ENCODE measurements at regions not wholly inside any gene's neighbourhood (a gene's known extent, or its start where the extent isn't known, plus 50 kb on each side); places are given as distances from the start of the nearest gene placed in this dataset.

DNA sequence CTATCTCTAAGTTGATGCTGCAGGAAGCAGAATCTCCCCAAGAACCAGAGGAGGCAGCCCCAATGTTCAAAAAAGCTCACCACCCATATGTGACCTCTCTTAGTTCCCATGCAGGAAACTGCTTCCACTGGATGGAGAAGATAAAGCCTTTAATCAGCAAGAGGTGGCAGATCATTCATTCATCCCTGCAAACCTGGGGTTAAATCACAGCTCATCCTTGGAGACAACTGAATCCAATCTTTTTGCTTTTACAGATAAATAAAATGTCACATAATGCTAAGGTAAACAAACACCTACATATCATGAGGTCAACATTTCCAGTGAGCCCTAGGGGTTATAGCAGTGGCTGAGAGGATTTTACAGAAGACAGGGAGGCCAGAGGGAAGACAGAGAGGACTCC is 112.7 kb upstream of the CD93 start:
- ATAC-seq (no peak), DNase-seq (no peak)
- no peak overlapping the region for H3K4me3 ChIP-seq

DNA sequence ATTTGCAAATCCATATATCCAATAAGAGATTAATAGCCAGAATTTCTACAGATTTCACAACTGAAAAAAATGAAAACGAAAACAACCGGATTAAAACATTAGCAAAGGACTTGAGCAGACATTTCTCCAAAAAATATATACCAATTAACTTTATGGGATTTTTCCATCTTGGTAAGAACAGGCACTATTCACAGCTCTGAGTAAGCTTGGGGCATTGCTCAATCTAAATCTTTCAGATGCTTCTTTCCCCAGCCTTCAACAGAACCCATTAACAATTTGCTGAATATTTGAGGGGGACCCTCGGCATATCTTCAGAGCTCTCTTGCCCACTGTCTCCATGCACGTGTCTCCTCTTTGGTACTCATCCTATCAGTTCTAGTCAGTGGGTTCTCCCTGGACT is 111.7 kb upstream of the CD93 start:
- H3K9me3 ChIP-seq, result peaks cover 0 to 7% (median 0%) of the 10 kb centered on the region in 12 donors
- no peak overlapping the region for H3K4me3 ChIP-seq
- no peaks in the 10 kb centered on the region for H3K27me3 ChIP-seq
- H3K27ac ChIP-seq, result no peak overlapping the region
- TF ChIP-seq, protein P1, sequence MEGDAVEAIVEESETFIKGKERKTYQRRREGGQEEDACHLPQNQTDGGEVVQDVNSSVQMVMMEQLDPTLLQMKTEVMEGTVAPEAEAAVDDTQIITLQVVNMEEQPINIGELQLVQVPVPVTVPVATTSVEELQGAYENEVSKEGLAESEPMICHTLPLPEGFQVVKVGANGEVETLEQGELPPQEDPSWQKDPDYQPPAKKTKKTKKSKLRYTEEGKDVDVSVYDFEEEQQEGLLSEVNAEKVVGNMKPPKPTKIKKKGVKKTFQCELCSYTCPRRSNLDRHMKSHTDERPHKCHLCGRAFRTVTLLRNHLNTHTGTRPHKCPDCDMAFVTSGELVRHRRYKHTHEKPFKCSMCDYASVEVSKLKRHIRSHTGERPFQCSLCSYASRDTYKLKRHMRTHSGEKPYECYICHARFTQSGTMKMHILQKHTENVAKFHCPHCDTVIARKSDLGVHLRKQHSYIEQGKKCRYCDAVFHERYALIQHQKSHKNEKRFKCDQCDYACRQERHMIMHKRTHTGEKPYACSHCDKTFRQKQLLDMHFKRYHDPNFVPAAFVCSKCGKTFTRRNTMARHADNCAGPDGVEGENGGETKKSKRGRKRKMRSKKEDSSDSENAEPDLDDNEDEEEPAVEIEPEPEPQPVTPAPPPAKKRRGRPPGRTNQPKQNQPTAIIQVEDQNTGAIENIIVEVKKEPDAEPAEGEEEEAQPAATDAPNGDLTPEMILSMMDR (IDR thresholded peaks at IDR 0.05), result no peak
- no peak for TF ChIP-seq POLR2A (IDR thresholded peaks at IDR 0.05)
- ATAC-seq (no peak), DNase-seq (no peak)
- WGBS, 4 donors, result 85 to 91% (median 89%) methylated on average over 4 of the region's 4 CpGs
- H3K4me1 ChIP-seq, result peaks cover 0 to 26% (median 6%) of the 10 kb centered on the region in 12 donors
- H3K36me3 ChIP-seq, result no peaks in the 10 kb centered on the region
- intact Hi-C loops (cut with DNase I), result loop anchor here in 1 of 10 donors (5.0 kb wide), 1 partner anchor 146 kb away; no protein-coding TSS in a partner anchor

More for the DNA sequence above, 112.7 kb upstream of the CD93 start:
- no peak for TF ChIP-seq POLR2A (IDR thresholded peaks at IDR 0.05)
- TF ChIP-seq, protein P1 (IDR thresholded peaks at IDR 0.05), result no peak
- H3K4me1 ChIP-seq, result peaks cover under 1 to 32% (median 16%) of the 10 kb centered on the region in 12 donors
- H3K27me3 ChIP-seq, result no peaks in the 10 kb centered on the region
- intact Hi-C loops (cut with DNase I), result loop anchor here in 1 of 10 donors (5.0 kb wide), 1 partner anchor 147 kb away; no protein-coding TSS in a partner anchor
- H3K36me3 ChIP-seq, result no peaks in the 10 kb centered on the region
- peaks cover 0 to 7% (median 0%) of the 10 kb centered on the region in 12 donors for H3K9me3 ChIP-seq
- no peak overlapping the region for H3K27ac ChIP-seq

DNA sequence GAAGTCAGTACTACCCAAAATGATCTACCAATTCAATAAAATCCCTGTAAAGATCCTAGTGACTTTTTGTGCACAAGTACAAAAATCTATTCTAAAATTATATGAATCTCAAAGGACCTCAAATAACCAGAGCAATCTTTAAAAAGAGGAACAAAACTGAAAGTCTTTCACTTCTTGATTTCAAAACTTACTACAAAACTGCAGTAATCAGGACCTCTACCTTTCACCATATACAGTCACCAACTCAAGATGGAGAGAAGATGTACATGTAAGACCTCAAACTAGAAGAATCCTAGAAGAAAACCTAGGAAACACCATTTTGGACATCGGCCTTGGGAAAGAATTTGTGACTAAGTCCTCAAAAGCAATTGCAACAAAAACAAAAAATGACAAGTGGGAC is 109.5 kb upstream of the CD93 start:
- no peak for ATAC-seq
- H3K36me3 ChIP-seq, result no peaks in the 10 kb centered on the region
- no peaks in the 10 kb centered on the region for H3K27me3 ChIP-seq
- H3K4me1 ChIP-seq, result peaks cover 0 to 20% (median 0%) of the 10 kb centered on the region in 12 donors
- WGBS, 4 donors, result 95 to 100% (median 97%) methylated on average over 1 of the region's 1 CpG
- intact Hi-C loops (cut with DNase I), result loop anchor here in 1 of 10 donors (5.0 kb wide), 1 partner anchor 143 kb away; no protein-coding TSS in a partner anchor
- no peak for TF ChIP-seq POLR2A (IDR thresholded peaks at IDR 0.05)
- TF ChIP-seq, protein P1 (IDR thresholded peaks at IDR 0.05), result no peak
- H3K27ac ChIP-seq, result no peak overlapping the region
- no peak overlapping the region for H3K4me3 ChIP-seq
- DNase-seq, result no peak
- H3K9me3 ChIP-seq, result peaks cover 0 to 7% (median 0%) of the 10 kb centered on the region in 12 donors

DNA sequence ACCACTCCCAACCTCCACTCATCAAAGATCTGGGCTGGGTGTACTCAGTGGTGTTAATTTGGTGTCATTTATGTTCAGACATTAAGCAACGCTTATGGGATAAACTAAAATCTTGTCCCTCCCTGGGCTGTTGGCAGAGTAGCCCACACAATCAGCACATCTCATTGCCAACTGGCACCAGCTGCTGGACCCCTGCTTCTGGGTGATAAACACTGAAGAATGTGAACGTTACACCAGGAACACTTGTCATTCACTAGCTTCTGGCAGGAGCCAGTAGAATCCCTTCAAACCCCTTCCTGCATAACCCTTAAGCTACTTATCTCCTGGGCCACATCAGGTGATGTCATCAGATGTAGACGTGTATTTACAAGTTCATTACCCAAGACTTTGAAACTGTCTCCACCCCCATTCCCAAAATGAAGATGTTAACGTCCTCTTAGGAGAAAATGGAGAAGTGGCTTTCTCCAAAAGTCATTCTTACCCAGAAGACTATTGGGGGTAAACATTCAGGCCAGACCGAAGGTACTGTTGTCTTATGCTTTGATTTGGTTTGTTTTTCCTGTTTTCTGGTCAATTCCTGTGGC is 107.8 kb upstream of the CD93 start:
- no peaks in the 10 kb centered on the region for H3K27me3 ChIP-seq
- WGBS, 4 donors, result 44 to 58% (median 51%) methylated on average over 5 of the region's 5 CpGs
- H3K27ac ChIP-seq, result no peak overlapping the region
- peaks cover 0 to 16% (median 0%) of the 10 kb centered on the region in 12 donors for H3K4me1 ChIP-seq
- no peak overlapping the region for H3K4me3 ChIP-seq
- TF ChIP-seq POLR2A (IDR thresholded peaks at IDR 0.05), result no peak
- TF ChIP-seq, protein P1 (IDR thresholded peaks at IDR 0.05), result no peak
- DNase-seq, result no peak
- peak in 1 of 4 donors; percentile 36 for ATAC-seq
- no peaks in the 10 kb centered on the region for H3K36me3 ChIP-seq
- H3K9me3 ChIP-seq, result peaks cover 0 to 7% (median 0%) of the 10 kb centered on the region in 12 donors
- intact Hi-C loops (cut with DNase I), result no loop called here

All from heart left ventricle (tissue), 16 donors.